GM21360 (cell line): ENCODE measurements at regions not wholly inside any gene's neighbourhood (a gene's known extent, or its start where the extent isn't known, plus 50 kb on each side); places are given as distances from the start of the nearest gene placed in this dataset.

Source experiments
- ATAC-seq: cut with Tn5 transposase; IDR thresholded peaks from one replicate; pipeline ENCODE4 v1.9.1; 2021; ENCODE audit warnings: mild to moderate bottlenecking, moderate library complexity; ENCODE audit not compliant: unreplicated experiment

DNA sequence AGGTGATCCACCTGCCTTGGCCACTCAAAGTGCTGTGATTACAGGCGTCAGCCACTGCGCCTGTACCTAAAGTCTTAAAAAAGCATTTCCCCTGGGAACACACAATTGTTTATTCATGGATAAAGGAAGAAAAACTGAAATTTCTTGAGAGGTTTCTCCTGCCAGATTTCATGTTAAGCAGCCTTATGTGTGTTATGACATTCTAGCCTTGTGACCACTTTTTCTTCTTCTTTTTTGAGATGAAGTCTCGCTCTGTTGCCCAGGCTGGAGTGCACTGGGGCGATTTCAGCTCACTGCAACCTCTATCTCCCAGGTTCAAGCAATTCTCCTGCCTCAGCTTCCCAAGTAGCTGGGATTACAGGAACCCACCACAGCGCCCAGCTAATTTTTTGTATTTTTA, 57.8 kb upstream of the PLAC8 start:
- ATAC-seq, result no peak

- ATAC-seq, result no peak
Measured at GRCh38 chr4:83171436-83172039, 57.0 kb upstream of the PLAC8 start.

DNA sequence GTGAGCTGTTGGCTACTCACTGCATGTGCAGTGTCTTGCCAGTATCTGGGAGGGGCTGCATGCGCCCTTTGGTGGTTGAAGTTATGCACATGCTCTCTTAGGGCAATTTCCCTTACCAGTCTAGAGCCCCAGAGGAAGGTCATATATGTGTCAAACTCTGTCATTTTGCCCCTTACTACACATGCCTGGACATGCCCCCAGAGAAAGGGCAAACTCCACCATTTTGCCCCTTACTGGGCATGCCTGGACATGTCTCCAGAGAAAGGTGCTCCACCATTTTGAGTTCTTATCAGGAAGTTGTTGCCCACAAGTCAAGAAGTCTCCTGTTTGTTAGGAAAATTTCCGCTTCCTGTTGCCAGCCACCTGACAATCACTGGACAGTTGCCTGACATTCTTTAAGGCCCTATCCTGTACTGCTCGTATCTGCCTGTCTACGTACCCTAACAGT, 56.4 kb upstream of the PLAC8 start:
- no peak for ATAC-seq
